ENCODE measurements at regions not wholly inside any gene's neighbourhood (a gene's known extent, or its start where the extent isn't known, plus 50 kb on each side); places are given as distances from the start of the nearest gene placed in this dataset.

DNA sequence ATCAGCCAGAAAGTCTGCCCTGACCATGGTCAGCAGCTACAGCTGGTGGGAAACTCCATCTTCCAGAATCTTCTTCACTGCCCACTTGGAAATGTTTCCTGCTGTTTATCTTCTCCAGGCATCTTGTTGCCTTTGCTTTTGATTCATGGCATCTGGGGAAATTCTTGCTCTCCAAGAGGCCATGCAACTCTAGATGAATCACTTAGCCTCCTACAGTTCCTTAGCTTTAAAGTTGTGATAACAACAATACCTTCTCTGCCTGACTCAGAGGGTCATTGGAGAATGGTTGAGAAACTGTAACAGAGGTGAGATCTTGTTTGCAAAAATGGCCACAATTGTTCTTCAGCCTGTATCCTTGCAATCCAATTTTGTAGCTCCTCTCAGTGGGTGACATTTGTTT lies 121.0 kb upstream of the VRK1 start:
- TF ChIP-seq, protein P1, sequence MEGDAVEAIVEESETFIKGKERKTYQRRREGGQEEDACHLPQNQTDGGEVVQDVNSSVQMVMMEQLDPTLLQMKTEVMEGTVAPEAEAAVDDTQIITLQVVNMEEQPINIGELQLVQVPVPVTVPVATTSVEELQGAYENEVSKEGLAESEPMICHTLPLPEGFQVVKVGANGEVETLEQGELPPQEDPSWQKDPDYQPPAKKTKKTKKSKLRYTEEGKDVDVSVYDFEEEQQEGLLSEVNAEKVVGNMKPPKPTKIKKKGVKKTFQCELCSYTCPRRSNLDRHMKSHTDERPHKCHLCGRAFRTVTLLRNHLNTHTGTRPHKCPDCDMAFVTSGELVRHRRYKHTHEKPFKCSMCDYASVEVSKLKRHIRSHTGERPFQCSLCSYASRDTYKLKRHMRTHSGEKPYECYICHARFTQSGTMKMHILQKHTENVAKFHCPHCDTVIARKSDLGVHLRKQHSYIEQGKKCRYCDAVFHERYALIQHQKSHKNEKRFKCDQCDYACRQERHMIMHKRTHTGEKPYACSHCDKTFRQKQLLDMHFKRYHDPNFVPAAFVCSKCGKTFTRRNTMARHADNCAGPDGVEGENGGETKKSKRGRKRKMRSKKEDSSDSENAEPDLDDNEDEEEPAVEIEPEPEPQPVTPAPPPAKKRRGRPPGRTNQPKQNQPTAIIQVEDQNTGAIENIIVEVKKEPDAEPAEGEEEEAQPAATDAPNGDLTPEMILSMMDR (IDR thresholded peaks at IDR 0.05), result no peak
- no peak for TF ChIP-seq EP300 (IDR thresholded peaks at IDR 0.05)
- TF ChIP-seq POLR2A (IDR thresholded peaks at IDR 0.05; ENCODE audit: low read depth), result no peak
- TF ChIP-seq POLR2AphosphoS5 (IDR thresholded peaks at IDR 0.05), result no peak
